Stimulated activated CD4-positive, alpha-beta T cell treated with anti-CD3 and anti-CD28 coated beads, TNF-alpha, amount 100 ng/mL, for 1 hour (primary cell): ENCODE measurements at regions not wholly inside any gene's neighbourhood (a gene's known extent, or its start where the extent isn't known, plus 50 kb on each side); places are given as distances from the start of the nearest gene placed in this dataset.

Experiments used
- DNase-seq, 3 donors: peaks; one replicate each; pipeline ENCODE4 v3.0.0-alpha.2; 2020; ENCODE audit warnings: low read depth in 3 of 3, low spot score in 1 of 3

DNA sequence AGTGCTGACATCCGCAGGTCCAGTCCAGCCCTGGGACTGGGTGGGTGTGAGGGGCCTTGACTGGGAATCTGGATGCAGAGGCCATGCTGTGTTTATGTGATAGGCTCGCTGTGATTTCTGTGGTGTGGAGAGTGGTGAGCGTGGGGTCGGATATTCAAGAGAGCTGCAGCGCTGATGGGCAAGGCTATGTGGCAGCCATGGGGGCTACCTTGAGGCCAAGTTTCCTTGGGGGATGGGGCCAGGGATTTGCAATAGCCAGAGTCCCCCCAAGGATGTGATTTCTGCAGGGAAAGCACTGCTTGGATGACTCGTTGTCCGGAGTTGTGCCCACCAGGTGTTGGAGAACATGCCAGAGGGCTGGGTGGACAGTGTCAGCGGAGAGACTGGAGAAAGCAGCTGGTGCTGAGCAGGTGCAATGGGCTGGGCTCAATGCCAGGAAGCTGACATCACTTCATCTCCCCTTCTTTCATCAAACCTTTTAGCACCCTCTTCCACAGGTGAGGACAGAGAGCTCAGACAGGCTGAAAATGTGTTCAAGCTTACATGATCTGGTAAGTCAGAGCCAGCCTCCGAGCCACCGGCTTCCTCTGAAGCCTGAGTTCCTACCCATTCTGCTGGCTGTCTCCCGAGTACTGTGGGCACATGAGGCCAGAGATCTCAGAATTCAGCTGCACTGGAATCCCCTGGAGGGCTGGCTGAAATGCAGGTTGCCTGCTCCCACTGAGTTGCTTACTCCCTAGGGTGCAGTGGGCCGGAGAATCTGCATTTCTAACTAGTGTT, 132.9 kb downstream of the RHOU start:
- DNase-seq, result no peak

DNA sequence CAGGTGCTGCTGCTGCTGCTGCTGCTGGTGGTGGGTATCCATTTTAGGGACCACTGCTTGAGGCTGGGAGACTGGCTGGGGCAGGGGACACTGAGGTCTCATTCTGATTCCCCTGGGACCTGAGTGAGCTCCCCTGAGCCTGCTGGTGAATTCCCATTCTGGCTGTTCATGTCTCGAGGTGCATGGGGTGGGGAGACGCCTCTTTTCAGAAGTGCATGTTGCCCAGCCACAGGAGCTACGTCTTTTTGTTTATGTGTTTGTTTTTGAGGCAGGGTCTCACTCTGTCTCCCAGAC, 133.4 kb downstream of the RHOU start:
- DNase-seq, result no peak

- no peak for DNase-seq
Observed at GRCh38 chr1:228869312-228869824, 134.1 kb downstream of the RHOU start.

- DNase-seq, result no peak
Observed at GRCh38 chr1:228870041-228870713, 134.9 kb downstream of the RHOU start.

- DNase-seq, result no peak
Observed at GRCh38 chr1:228871314-228872061, 136.2 kb downstream of the RHOU start.

DNA sequence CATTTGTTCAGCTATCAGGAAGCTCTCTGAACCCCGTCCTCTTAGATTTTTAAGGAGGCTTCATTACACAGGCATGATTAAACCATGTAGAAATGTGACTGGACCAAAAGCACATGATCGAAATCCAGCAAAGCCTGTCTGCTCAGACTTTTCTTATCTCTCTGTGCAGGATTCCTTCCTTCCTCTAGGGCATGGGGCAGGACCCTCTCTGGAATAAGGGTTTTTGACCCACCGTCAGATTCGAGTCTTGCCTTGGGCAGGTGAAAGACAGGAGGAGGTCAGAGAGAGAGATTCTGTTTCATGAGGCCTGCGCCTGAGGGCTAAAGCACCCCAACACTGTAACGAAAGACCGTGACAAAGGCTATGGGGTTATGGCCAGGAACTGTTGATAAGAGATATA, 136.8 kb downstream of the RHOU start:
- no peak for DNase-seq

GRCh38 chr1:228873709-228874108, 138.4 kb downstream of the RHOU start:
- DNase-seq, result no peak

GRCh38 chr1:228875741-228876140, 140.5 kb downstream of the RHOU start:
- DNase-seq, result no peak

DNA sequence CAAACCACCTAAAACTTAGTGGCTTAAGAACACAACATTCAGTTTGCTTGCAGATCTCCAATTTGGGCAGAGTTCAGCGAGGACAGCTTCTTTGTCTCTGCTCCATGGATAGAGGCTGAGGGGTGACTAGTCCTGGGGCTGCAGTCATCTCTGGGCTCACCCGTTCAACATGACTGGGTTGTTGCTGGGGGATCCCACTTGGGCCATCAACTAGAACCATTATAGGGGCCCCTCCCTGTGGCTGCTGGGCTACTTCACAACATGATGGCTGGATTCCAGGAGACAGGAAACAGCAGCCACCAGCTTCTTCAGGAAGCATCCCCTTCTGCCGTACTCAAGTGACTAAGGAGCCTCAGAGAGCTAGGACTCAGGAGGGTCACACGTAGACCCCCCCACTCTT, 140.9 kb downstream of the RHOU start:
- DNase-seq, result no peak

DNA sequence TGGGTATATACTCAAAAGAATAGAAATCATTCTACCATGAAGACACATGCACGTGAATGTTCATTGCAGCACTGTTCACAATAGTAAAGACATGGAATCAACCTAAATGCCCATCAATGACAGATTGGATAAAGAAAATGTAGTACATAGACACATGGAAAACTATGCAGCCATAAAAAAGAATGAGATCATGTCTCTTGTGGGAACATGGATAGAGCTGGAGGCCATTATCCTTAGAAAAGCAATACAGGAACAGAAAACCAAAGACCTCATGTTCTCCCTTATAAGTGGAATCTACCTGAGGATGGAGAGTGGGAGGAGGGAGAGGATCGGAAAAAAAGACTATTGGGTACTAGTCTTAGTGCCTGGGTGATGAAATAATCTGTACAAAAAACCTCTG, 143.9 kb downstream of the RHOU start:
- no peak for DNase-seq

- no peak for DNase-seq
Observed at GRCh38 chr1:228882041-228882770, 146.9 kb downstream of the RHOU start.

DNA sequence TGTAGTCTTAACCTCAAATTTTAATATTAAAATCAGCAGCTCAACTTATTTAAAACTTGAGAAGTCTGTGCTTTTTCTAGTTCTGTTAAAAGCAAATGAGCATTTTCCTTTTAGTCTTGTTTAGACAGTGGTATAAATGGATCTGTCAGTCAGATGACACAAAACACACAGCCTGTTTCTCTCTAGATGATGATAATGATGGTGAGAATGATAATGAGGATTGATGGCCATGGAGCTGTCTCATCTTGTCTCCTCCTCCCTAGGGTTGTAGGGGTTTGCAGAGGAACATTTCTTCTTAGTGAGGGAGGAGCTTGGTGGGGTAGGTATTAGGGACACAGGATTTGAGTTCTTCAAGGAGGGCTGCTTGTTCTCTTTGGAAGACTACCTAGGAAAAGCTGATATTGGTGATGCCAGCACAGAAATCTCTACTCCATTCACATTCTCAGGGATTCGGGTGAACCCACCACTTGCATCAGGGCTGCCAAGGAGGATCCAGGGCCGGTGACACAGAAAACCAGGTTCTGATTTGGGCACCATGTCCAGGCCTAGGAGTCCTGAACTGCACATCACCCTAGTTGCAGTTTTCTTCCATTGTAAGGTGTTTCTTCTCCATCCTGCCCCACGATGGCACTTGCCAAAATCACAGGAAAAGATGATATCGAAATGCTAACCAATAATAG, 147.6 kb downstream of the RHOU start:
- no peak for DNase-seq

DNA sequence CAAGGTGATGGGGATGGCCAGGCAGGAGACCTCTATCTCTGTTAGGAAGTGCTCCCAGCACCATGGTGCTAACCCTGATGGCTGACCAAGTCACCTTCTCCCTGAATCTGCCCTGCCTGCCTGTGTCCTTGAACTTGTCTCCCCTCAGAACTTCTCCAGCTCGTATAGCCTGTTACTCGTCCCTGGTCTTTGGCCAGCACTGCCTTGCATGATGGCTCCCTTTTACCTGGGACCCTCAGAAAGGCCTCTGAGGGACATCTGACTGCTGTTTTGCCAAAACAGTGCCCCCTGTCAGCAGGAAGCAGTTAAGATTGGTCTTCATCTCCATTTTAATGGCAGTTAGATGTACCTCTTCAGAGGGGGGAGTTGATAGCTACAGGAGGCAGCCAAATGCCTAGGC, 148.3 kb downstream of the RHOU start:
- no peak for DNase-seq

GRCh38 chr1:228884196-228884595, 148.9 kb downstream of the RHOU start:
- DNase-seq, result no peak

DNA sequence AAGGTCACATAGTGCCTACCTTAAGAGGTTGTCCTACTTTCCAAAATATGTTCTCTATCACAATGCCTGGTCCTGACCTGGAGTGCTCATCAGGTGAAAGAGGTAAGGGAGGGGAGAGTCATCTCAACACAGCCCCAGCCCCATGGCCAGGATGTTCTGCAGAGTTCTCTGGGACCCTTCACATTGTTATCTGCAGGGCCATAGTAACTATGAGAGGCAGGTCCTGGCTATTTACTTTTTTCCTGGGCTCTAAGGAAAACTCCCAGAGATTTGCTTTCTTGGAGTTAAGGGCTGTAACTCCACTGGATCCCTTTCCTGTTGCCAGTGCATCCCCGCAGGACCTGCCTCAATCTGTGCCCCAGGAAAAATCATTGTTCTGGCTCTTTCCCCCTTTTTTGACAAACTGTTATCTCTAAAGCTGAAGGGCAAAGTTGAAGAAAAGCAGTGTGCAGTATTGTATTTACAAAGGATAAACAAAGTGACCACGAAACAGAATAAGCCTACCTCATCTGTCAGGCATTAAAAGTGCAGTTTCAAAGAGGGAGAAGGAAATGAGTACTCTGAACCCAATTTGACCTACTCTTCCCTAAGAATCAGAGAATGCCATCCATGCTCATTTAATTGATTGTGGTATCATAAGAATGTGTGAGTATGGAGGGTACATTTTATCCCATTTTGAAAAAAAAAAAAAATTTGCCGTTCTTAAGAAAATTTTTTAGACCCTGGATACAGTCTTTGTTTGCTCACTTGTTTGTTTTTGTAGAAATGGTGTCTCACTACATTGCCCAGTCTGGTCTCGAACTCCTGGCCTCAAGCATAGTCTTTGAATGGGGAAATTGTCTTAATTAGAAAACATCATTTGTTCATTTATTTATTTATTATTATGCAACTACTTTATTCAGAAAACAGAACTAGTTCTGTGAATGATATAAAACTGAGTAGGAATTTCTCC, 149.6 kb downstream of the RHOU start:
- DNase-seq, result no peak

GRCh38 chr1:228885845-228886244, 150.6 kb downstream of the RHOU start:
- DNase-seq, result no peak

DNA sequence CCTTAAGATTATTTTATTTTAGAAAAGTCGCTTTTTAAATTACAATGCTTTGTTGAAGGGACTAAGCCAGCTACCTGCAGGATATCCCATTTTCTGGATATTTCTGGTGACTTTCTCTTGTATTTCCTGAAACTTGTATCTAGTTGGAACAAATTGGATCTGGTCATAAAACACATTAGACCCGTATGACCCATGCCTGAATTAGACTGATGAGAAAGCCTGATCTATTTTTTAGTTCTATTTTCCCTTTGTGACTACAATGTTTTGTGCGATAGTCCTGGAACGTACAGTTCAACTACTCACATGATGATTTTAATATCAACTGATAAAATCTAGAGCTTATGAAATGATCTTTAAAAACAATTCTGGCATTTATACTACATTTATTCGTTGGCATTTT, 151.8 kb downstream of the RHOU start:
- no peak for DNase-seq

DNA sequence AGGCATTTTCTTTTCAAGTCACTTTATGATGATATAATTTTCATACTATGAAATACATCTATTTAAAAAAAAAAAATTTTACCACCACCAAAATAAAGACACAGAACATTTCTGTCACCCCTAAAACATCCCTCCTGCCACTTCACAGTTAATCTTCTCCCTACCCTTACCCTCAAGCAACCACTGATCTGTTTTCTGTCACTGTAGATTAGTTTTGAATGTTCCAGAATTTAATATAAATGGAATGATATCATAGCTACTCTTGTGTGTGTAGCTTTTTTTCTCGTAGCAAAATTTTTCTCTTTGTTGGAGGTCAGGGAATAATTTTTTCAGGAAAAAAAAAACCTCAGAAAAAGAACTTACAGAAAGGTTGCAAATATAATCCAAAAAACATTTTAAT, 152.7 kb downstream of the RHOU start:
- DNase-seq, result no peak

GRCh38 chr1:228889289-228889688, 154.0 kb downstream of the RHOU start:
- no peak for DNase-seq
